ENCODE measurements at regions not wholly inside any gene's neighbourhood (a gene's known extent, or its start where the extent isn't known, plus 50 kb on each side); places are given as distances from the start of the nearest gene placed in this dataset.
A peak's percentile ranks its signal among the peaks of the same experiment; 100 is the strongest.
"Not testable (repeated sequence)": the region's sequence is repeated elsewhere in the genome, so short reads cannot be mapped to it uniquely, and the experiment has no call there.

GRCh38 chr2:185978634-185979407, 240.2 kb downstream of the FSIP2 start:
- Histone ChIP-seq H3K27me3 (ENCODE audit: insufficient read depth, low read depth, severe bottlenecking) (no peaks in the 10 kb centered on the region), H3K27ac (no peak overlapping the region), H3K36me3 (no peaks in the 10 kb centered on the region), H3K4me3 (ENCODE audit: low read depth, low read length) (no peak overlapping the region), H3K9me3 (ENCODE audit: severe bottlenecking) (no peaks in the 10 kb centered on the region)
- no peak for DNase-seq
- TF ChIP-seq CTCF (IDR thresholded peaks at IDR 0.05; ENCODE audit: low read depth, low read length), result no peak

GRCh38 chr2:185979546-185980071, 241.0 kb downstream of the FSIP2 start:
- H3K36me3 ChIP-seq, result no peaks in the 10 kb centered on the region
- H3K4me3 ChIP-seq (ENCODE audit: low read depth, low read length), result no peak overlapping the region
- TF ChIP-seq CTCF (IDR thresholded peaks at IDR 0.05; ENCODE audit: low read depth, low read length), result 0 out of 2 replicates have a peak, but pooled peaks have one; percentile 7
- no peak overlapping the region for H3K27ac ChIP-seq
- no peaks in the 10 kb centered on the region for H3K9me3 ChIP-seq (ENCODE audit: severe bottlenecking)
- no peak for DNase-seq
- H3K27me3 ChIP-seq (ENCODE audit: insufficient read depth, low read depth, severe bottlenecking), result no peaks in the 10 kb centered on the region

GRCh38 chr2:185980944-185981343, 242.3 kb downstream of the FSIP2 start:
- Histone ChIP-seq H3K4me3 (ENCODE audit: low read depth, low read length) (no peak overlapping the region), H3K9me3 (ENCODE audit: severe bottlenecking) (no peaks in the 10 kb centered on the region), H3K36me3 (no peaks in the 10 kb centered on the region), H3K27ac (no peak overlapping the region), H3K27me3 (ENCODE audit: insufficient read depth, low read depth, severe bottlenecking) (no peaks in the 10 kb centered on the region)
- no peak for TF ChIP-seq CTCF (IDR thresholded peaks at IDR 0.05; ENCODE audit: low read depth, low read length)
- no peak for DNase-seq

- no peaks in the 10 kb centered on the region for H3K9me3 ChIP-seq (ENCODE audit: severe bottlenecking)
- H3K27ac ChIP-seq, result no peak overlapping the region
- no peak for DNase-seq
- no peaks in the 10 kb centered on the region for H3K36me3 ChIP-seq
- no peak for TF ChIP-seq CTCF (IDR thresholded peaks at IDR 0.05; ENCODE audit: low read depth, low read length)
- no peak overlapping the region for H3K4me3 ChIP-seq (ENCODE audit: low read depth, low read length)
- H3K27me3 ChIP-seq (ENCODE audit: insufficient read depth, low read depth, severe bottlenecking), result no peaks in the 10 kb centered on the region
Measured at GRCh38 chr2:185984670-185985069, 246.1 kb downstream of the FSIP2 start.

GRCh38 chr2:185988907-185989306, 250.3 kb downstream of the FSIP2 start:
- H3K4me3 ChIP-seq (ENCODE audit: low read depth, low read length); H3K27me3 ChIP-seq (ENCODE audit: insufficient read depth, low read depth, severe bottlenecking); H3K9me3 ChIP-seq (ENCODE audit: severe bottlenecking); DNase-seq; H3K27ac ChIP-seq; H3K36me3 ChIP-seq: not testable (repeated sequence)

GRCh38 chr2:185990861-185991525, 252.4 kb downstream of the FSIP2 start:
- no peak overlapping the region for H3K27ac ChIP-seq
- DNase-seq, result no peak

More at GRCh38 chr2:185990861-185991525, 252.4 kb downstream of the FSIP2 start:
- Histone ChIP-seq H3K9me3 (ENCODE audit: severe bottlenecking) (no peaks in the 10 kb centered on the region), H3K27me3 (ENCODE audit: insufficient read depth, low read depth, severe bottlenecking) (no peaks in the 10 kb centered on the region), H3K4me3 (ENCODE audit: low read depth, low read length) (no peak overlapping the region), H3K36me3 (no peaks in the 10 kb centered on the region)
- TF ChIP-seq CTCF (IDR thresholded peaks at IDR 0.05; ENCODE audit: low read depth, low read length), result no peak
